ENCODE measurements at regions not wholly inside any gene's neighbourhood (a gene's known extent, or its start where the extent isn't known, plus 50 kb on each side); places are given as distances from the start of the nearest gene placed in this dataset.
"Not testable (repeated sequence)": the region's sequence is repeated elsewhere in the genome, so short reads cannot be mapped to it uniquely, and the experiment has no call there.

GRCh38 chr12:25362646-25363045, 111.9 kb upstream of the KRAS start:
- DNase-seq (no peak), ATAC-seq (no peak)
- Mint-ChIP-seq H3K9me3 (ENCODE audit: insufficient read depth) (no peaks in the 10 kb centered on the region), H3K36me3 (ENCODE audit: low read depth) (no peaks in the 10 kb centered on the region), H3K27me3 (ENCODE audit: low read depth) (no peaks in the 10 kb centered on the region), H3K27ac (no peak overlapping the region), H3K4me3 (no peak overlapping the region), H3K4me1 (ENCODE audit: low read depth) (peaks cover 16% of the 10 kb centered on the region)
- ChIA-PET POLR2A (no interaction called here), CTCF (interaction anchor here (1.1 kb wide), 1 partner anchor 121 kb away, joined by 3 read pairs; no protein-coding TSS in a partner anchor)

- no peaks in the 10 kb centered on the region for H3K9me3 Mint-ChIP-seq (ENCODE audit: insufficient read depth)
- DNase-seq (no peak), ATAC-seq (no peak)
- H3K27ac Mint-ChIP-seq = no peak overlapping the region
- no peak overlapping the region for H3K4me3 Mint-ChIP-seq
- no peaks in the 10 kb centered on the region for H3K27me3 Mint-ChIP-seq (ENCODE audit: low read depth)
- CTCF ChIA-PET = no interaction called here
- H3K4me1 Mint-ChIP-seq (ENCODE audit: low read depth) = peaks cover 16% of the 10 kb centered on the region
- POLR2A ChIA-PET = no interaction called here
- H3K36me3 Mint-ChIP-seq (ENCODE audit: low read depth) = no peaks in the 10 kb centered on the region
Measured at GRCh38 chr12:25361511-25361910, 110.8 kb upstream of the KRAS start.

GRCh38 chr12:25357595-25357994, 106.9 kb upstream of the KRAS start:
- Mint-ChIP-seq H3K27me3 (ENCODE audit: low read depth) (no peaks in the 10 kb centered on the region), H3K36me3 (ENCODE audit: low read depth) (no peaks in the 10 kb centered on the region), H3K4me3 (no peak overlapping the region), H3K9me3 (ENCODE audit: insufficient read depth) (no peaks in the 10 kb centered on the region), H3K27ac (no peak overlapping the region), H3K4me1 (ENCODE audit: low read depth) (peaks cover 2% of the 10 kb centered on the region)
- DNase-seq = no peak
- POLR2A ChIA-PET = no interaction called here
- CTCF ChIA-PET = no interaction called here
- no peak for ATAC-seq

- H3K9me3 Mint-ChIP-seq (ENCODE audit: insufficient read depth); H3K27me3 Mint-ChIP-seq (ENCODE audit: low read depth); H3K36me3 Mint-ChIP-seq (ENCODE audit: low read depth); H3K4me1 Mint-ChIP-seq (ENCODE audit: low read depth); POLR2A ChIA-PET; H3K4me3 Mint-ChIP-seq; DNase-seq; H3K27ac Mint-ChIP-seq; ATAC-seq: not testable (repeated sequence)
- CTCF ChIA-PET = interaction anchor here (1.1 kb wide), 1 partner anchor 12 kb away, joined by 3 read pairs; no protein-coding TSS in a partner anchor
Measured at GRCh38 chr12:25352942-25353341, 102.2 kb upstream of the KRAS start.

GRCh38 chr12:25352083-25352918, 101.6 kb upstream of the KRAS start:
- CTCF ChIA-PET = interaction anchor here (1.1 kb wide), 1 partner anchor 12 kb away, joined by 3 read pairs; no protein-coding TSS in a partner anchor
- POLR2A ChIA-PET = no interaction called here
- Mint-ChIP-seq H3K4me3 (no peak overlapping the region), H3K27me3 (ENCODE audit: low read depth) (no peaks in the 10 kb centered on the region), H3K36me3 (ENCODE audit: low read depth) (no peaks in the 10 kb centered on the region), H3K4me1 (ENCODE audit: low read depth) (peaks cover 5% of the 10 kb centered on the region), H3K9me3 (ENCODE audit: insufficient read depth) (no peaks in the 10 kb centered on the region), H3K27ac (no peak overlapping the region)
- no peak for ATAC-seq
- no peak for DNase-seq

- H3K27ac Mint-ChIP-seq = no peak overlapping the region
- no peak for DNase-seq
- no peak for ATAC-seq
- H3K36me3 Mint-ChIP-seq (ENCODE audit: low read depth) = no peaks in the 10 kb centered on the region
- peaks cover 5% of the 10 kb centered on the region for H3K4me1 Mint-ChIP-seq (ENCODE audit: low read depth)
- H3K27me3 Mint-ChIP-seq (ENCODE audit: low read depth) = no peaks in the 10 kb centered on the region
- no peak overlapping the region for H3K4me3 Mint-ChIP-seq
- ChIA-PET CTCF (no interaction called here), POLR2A (no interaction called here)
- H3K9me3 Mint-ChIP-seq (ENCODE audit: insufficient read depth) = no peaks in the 10 kb centered on the region
Measured at GRCh38 chr12:25348593-25348895, 97.8 kb upstream of the KRAS start.

- CTCF ChIA-PET = interaction anchor here (0.9 kb wide), 1 partner anchor 107 kb away, joined by 3 read pairs; no protein-coding TSS in a partner anchor
Measured at GRCh38 chr12:25347716-25348592, 97.2 kb upstream of the KRAS start.

GRCh38 chr12:25341877-25342276, 91.1 kb upstream of the KRAS start:
- H3K27me3 Mint-ChIP-seq (ENCODE audit: low read depth); H3K27ac Mint-ChIP-seq; H3K9me3 Mint-ChIP-seq (ENCODE audit: insufficient read depth); H3K4me1 Mint-ChIP-seq (ENCODE audit: low read depth); DNase-seq; CTCF ChIA-PET; H3K4me3 Mint-ChIP-seq; POLR2A ChIA-PET; ATAC-seq; H3K36me3 Mint-ChIP-seq (ENCODE audit: low read depth): not testable (repeated sequence)

More at GRCh38 chr12:25347716-25348592, 97.2 kb upstream of the KRAS start:
- H3K36me3 Mint-ChIP-seq (ENCODE audit: low read depth) = no peaks in the 10 kb centered on the region
- DNase-seq = no peak
- POLR2A ChIA-PET = no interaction called here
- H3K4me1 Mint-ChIP-seq (ENCODE audit: low read depth) = peaks cover 5% of the 10 kb centered on the region
- H3K4me3 Mint-ChIP-seq = no peak overlapping the region
- no peak overlapping the region for H3K27ac Mint-ChIP-seq
- ATAC-seq = no peak
- no peaks in the 10 kb centered on the region for H3K27me3 Mint-ChIP-seq (ENCODE audit: low read depth)
- H3K9me3 Mint-ChIP-seq (ENCODE audit: insufficient read depth) = no peaks in the 10 kb centered on the region

GRCh38 chr12:25337916-25338315, 87.2 kb upstream of the KRAS start:
- ChIA-PET CTCF (no interaction called here), POLR2A (interaction anchor here (0.5 kb wide), 1 partner anchor 87 kb away, joined by 3 read pairs; the partner anchor contains the start of gene KRAS)
- DNase-seq = no peak
- H3K4me3 Mint-ChIP-seq = no peak overlapping the region
- H3K36me3 Mint-ChIP-seq (ENCODE audit: low read depth) = no peaks in the 10 kb centered on the region
- peaks cover 6% of the 10 kb centered on the region for H3K4me1 Mint-ChIP-seq (ENCODE audit: low read depth)
- H3K27me3 Mint-ChIP-seq (ENCODE audit: low read depth) = no peaks in the 10 kb centered on the region
- H3K27ac Mint-ChIP-seq = no peak overlapping the region
- ATAC-seq = no peak
- peaks cover 5% of the 10 kb centered on the region for H3K9me3 Mint-ChIP-seq (ENCODE audit: insufficient read depth)

GRCh38 chr12:25332143-25332542, 81.4 kb upstream of the KRAS start:
- DNase-seq (no peak), ATAC-seq (peak; percentile 42)
- Mint-ChIP-seq H3K27ac (no peak overlapping the region), H3K9me3 (ENCODE audit: insufficient read depth) (no peaks in the 10 kb centered on the region), H3K4me3 (no peak overlapping the region), H3K36me3 (ENCODE audit: low read depth) (no peaks in the 10 kb centered on the region), H3K27me3 (ENCODE audit: low read depth) (no peaks in the 10 kb centered on the region), H3K4me1 (ENCODE audit: low read depth) (peaks cover 6% of the 10 kb centered on the region)
- CTCF ChIA-PET = interaction anchor here (0.9 to 1.6 kb wide), 2 partner anchors 55 to 80 kb away, joined by 3 read pairs; no protein-coding TSS in a partner anchor
- POLR2A ChIA-PET = interaction anchor here (1.0 kb wide), 1 partner anchor 45 kb away, joined by 3 read pairs; no protein-coding TSS in a partner anchor

GRCh38 chr12:25328072-25328712, 77.5 kb upstream of the KRAS start:
- CTCF ChIA-PET = interaction anchor here (1.3 kb wide), 1 partner anchor 56 kb away, joined by 3 read pairs; no protein-coding TSS in a partner anchor
- Mint-ChIP-seq H3K27ac (no peak overlapping the region), H3K4me1 (ENCODE audit: low read depth) (peaks cover 11% of the 10 kb centered on the region), H3K4me3 (no peak overlapping the region), H3K9me3 (ENCODE audit: insufficient read depth) (no peaks in the 10 kb centered on the region), H3K36me3 (ENCODE audit: low read depth) (no peaks in the 10 kb centered on the region), H3K27me3 (ENCODE audit: low read depth) (no peaks in the 10 kb centered on the region)
- no peak for DNase-seq
- no peak for ATAC-seq
- POLR2A ChIA-PET = no interaction called here

- Mint-ChIP-seq H3K27ac (no peak overlapping the region), H3K9me3 (ENCODE audit: insufficient read depth) (no peaks in the 10 kb centered on the region), H3K36me3 (ENCODE audit: low read depth) (no peaks in the 10 kb centered on the region), H3K4me3 (no peak overlapping the region), H3K4me1 (ENCODE audit: low read depth) (peaks cover 20% of the 10 kb centered on the region), H3K27me3 (ENCODE audit: low read depth) (no peaks in the 10 kb centered on the region)
- CTCF ChIA-PET = no interaction called here
- ATAC-seq (no peak), DNase-seq (no peak)
- POLR2A ChIA-PET = no interaction called here
Measured at GRCh38 chr12:25327321-25327720, 76.6 kb upstream of the KRAS start.

All from activated CD8-positive, alpha-beta T cell treated with anti-CD3 and anti-CD28 coated beads, Interleukin-2, amount 10 ng/mL, durations not matched to agents 7 days and 5 days (primary cell).